ENCODE measurements at regions not wholly inside any gene's neighbourhood (a gene's known extent, or its start where the extent isn't known, plus 50 kb on each side); places are given as distances from the start of the nearest gene placed in this dataset.

DNA sequence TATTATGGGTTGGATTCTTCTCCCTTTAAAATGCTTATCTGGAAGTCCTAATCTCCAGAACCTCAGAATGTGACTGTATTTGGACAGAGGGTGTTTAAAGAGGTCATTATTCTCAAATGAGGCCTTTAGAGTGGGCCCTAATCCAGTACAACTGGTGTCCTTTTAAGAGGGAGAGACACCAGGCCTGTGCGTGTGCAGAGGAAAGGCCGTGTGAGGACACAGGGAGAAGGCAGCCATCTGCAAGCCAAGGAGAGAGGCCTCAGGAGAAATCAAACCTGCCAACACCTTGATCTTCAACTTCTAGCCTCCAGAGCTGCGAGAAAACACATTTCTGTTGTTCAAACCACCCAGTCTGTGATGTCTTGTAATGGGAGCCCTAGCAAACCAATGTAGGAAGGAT lies 235.4 kb upstream of the MYO3A start:
- peak; percentile 23 for DNase-seq
- Histone ChIP-seq H3K27me3 (ENCODE audit: insufficient read depth, low read depth, severe bottlenecking) (no peaks in the 10 kb centered on the region), H3K9me3 (ENCODE audit: severe bottlenecking) (no peaks in the 10 kb centered on the region), H3K36me3 (no peaks in the 10 kb centered on the region), H3K4me3 (ENCODE audit: low read depth, low read length) (no peak overlapping the region), H3K27ac (peak overlapping the region; percentile 12; the same call in 1 of the 2 replicates)
- no peak for TF ChIP-seq CTCF (IDR thresholded peaks at IDR 0.05; ENCODE audit: low read depth, low read length)

DNA sequence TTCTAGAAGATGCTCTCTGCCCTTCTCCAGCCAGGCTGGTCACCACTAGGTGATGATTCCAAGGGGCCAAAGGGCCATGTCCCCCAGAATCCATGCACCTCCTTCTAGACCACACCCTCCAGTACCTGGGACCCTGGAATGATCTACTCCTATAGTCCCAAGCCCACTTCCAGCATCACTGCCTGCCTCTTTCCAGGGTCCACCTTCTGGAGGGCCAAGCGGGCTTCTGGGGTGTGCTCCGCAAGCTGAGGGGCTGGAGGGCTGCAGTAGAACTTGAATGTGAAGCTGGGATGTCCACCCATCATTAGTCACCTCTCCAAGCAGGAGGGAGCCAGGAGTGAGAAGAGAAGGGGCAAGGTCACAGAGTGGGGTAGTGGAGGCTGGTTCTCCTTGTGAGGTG lies 234.4 kb upstream of the MYO3A start:
- no peak for DNase-seq
- H3K9me3 ChIP-seq (ENCODE audit: severe bottlenecking), result no peaks in the 10 kb centered on the region
- no peaks in the 10 kb centered on the region for H3K36me3 ChIP-seq
- TF ChIP-seq CTCF (IDR thresholded peaks at IDR 0.05; ENCODE audit: low read depth, low read length), result no peak
- H3K27ac ChIP-seq, result no peak overlapping the region
- no peaks in the 10 kb centered on the region for H3K27me3 ChIP-seq (ENCODE audit: insufficient read depth, low read depth, severe bottlenecking)
- H3K4me3 ChIP-seq (ENCODE audit: low read depth, low read length), result no peak overlapping the region

DNA sequence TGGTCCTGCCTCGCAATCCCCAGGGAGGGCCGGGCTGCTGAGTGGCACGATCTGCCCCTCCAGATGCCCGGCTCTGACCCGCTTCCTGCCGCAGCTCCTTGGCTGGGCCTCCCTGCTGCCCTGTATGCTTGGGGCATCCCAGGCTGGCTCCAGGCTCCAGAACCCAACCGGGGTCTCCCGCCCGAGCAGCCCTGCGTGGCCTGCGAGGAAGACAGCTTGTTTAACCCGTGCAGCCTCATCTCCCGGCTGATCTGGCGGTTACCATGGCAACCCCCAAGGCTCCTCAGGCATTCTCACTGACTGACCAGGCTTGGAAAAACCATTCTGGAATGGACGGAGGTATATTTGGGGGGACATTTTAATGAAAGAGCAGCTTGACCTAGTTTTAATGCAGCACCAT lies 232.4 kb upstream of the MYO3A start:
- no peak for DNase-seq
- H3K27me3 ChIP-seq (ENCODE audit: insufficient read depth, low read depth, severe bottlenecking), result no peaks in the 10 kb centered on the region

GRCh38 chr10:25704622-25705021 lies 229.4 kb upstream of the MYO3A start:
- Histone ChIP-seq H3K4me3 (ENCODE audit: low read depth, low read length) (no peak overlapping the region), H3K9me3 (ENCODE audit: severe bottlenecking) (no peaks in the 10 kb centered on the region), H3K27me3 (ENCODE audit: insufficient read depth, low read depth, severe bottlenecking) (no peaks in the 10 kb centered on the region), H3K36me3 (no peaks in the 10 kb centered on the region), H3K27ac (no peak overlapping the region)
- DNase-seq, result no peak
- no peak for TF ChIP-seq CTCF (IDR thresholded peaks at IDR 0.05; ENCODE audit: low read depth, low read length)

More for the DNA sequence above, 232.4 kb upstream of the MYO3A start:
- no peak for TF ChIP-seq CTCF (IDR thresholded peaks at IDR 0.05; ENCODE audit: low read depth, low read length)
- Histone ChIP-seq H3K27ac (no peak overlapping the region), H3K4me3 (ENCODE audit: low read depth, low read length) (no peak overlapping the region), H3K9me3 (ENCODE audit: severe bottlenecking) (no peaks in the 10 kb centered on the region), H3K36me3 (no peaks in the 10 kb centered on the region)

GRCh38 chr10:25707572-25707971 lies 226.5 kb upstream of the MYO3A start:
- H3K36me3 ChIP-seq, result no peaks in the 10 kb centered on the region
- H3K27me3 ChIP-seq (ENCODE audit: insufficient read depth, low read depth, severe bottlenecking), result no peaks in the 10 kb centered on the region
- no peaks in the 10 kb centered on the region for H3K9me3 ChIP-seq (ENCODE audit: severe bottlenecking)
- peak overlapping the region; percentile 48; the same call in 1 of the 2 replicates for H3K27ac ChIP-seq
- peak; percentile 20 for DNase-seq
- H3K4me3 ChIP-seq (ENCODE audit: low read depth, low read length), result no peak overlapping the region
- no peak for TF ChIP-seq CTCF (IDR thresholded peaks at IDR 0.05; ENCODE audit: low read depth, low read length)

GRCh38 chr10:25707976-25708671 lies 225.9 kb upstream of the MYO3A start:
- Histone ChIP-seq H3K36me3 (no peaks in the 10 kb centered on the region), H3K27me3 (ENCODE audit: insufficient read depth, low read depth, severe bottlenecking) (no peaks in the 10 kb centered on the region), H3K27ac (no peak overlapping the region), H3K4me3 (ENCODE audit: low read depth, low read length) (no peak overlapping the region), H3K9me3 (ENCODE audit: severe bottlenecking) (no peaks in the 10 kb centered on the region)
- no peak for DNase-seq
- TF ChIP-seq CTCF (IDR thresholded peaks at IDR 0.05; ENCODE audit: low read depth, low read length), result no peak

All from WERI-Rb-1 (cell line).